ENCODE measurements at regions not wholly inside any gene's neighbourhood (a gene's known extent, or its start where the extent isn't known, plus 50 kb on each side); places are given as distances from the start of the nearest gene placed in this dataset.
A peak's percentile ranks its signal among the peaks of the same experiment; 100 is the strongest.
"Not testable (repeated sequence)": the region's sequence is repeated elsewhere in the genome, so short reads cannot be mapped to it uniquely, and the experiment has no call there.

- DNase-seq, result no peak
These were observed 61.7 kb downstream of the KPNA2 start for GRCh38 chr17:68097161-68097805.

GRCh38 chr17:68099341-68099753 lies 63.8 kb downstream of the KPNA2 start:
- DNase-seq, result not testable (repeated sequence)

DNA sequence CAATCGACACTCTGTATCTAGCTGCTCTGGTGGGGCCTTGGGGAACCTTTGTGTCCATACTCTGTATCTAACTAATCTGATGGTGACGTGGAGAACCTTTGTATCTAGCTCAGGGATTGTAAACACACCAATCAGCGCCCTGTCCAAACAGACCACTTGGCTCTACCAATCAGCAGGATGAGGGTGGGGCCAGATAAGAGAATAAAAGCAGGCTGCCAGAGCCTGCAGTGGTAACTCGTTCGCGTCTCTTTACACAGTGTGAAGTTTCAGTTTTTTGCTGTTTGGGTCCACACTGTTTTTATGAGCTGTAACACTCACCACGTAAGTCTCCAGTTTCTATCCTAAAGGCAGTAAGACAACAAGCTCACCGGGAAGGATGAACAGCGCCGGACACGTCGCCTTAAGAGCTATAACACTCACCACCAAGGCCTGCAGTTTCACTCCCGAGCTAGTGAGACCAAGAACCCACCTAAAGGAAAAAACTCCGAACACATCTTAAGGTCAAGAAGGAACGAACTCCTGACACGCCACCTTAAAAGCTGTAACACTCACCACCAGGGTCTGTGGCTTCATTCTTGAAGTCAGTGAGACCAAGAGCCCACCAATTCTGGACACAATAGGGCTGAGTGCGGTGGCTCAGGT lies 64.6 kb downstream of the KPNA2 start:
- no peak for DNase-seq

DNA sequence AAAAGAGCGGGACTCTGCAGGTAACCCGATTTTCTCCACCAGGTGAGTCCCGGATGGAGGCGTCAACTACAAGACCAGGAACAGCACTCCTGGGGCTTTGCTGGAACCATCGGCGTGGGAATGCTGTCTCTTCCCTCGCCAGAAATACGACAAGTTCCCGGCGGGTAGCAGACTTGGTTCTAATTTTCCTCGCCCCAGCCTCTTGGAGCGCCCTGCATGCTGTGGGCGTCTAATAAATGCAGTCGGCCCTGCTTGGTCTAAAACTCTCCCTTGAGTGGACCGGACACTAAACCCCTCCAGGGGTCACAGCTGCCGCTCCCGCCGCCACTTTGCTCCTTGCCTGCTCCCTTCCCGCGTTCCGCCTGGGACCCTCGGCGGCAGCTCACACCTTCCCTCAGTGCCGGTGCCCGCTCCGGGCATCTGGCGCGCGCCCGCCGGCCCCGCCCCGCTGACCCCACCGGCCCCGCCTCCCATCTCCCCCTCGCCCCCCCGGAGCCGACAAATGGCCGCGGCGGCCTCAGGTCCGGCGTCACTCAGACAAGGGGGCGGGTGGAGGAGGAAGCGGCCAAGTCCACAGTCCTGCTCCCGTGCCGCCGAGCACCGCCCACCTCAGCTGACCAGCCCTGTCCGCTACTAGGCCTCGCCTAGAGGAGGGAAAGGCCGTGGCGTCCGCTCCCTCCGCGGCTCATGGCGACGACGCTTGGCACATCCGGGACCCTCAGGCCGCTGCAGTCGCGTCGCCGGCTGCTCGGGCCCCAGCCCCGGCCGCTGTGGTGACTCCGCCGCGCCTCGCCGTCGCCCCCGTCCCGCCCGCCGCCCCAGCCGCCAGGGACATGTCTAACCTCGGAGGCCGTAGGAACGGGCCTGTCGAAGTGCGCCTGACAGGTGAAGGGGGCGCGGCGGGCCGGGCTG lies 65.8 kb downstream of the KPNA2 start:
- peak; percentile 95 for DNase-seq

GRCh38 chr17:68101987-68102314 lies 66.4 kb downstream of the KPNA2 start:
- no peak for DNase-seq

DNA sequence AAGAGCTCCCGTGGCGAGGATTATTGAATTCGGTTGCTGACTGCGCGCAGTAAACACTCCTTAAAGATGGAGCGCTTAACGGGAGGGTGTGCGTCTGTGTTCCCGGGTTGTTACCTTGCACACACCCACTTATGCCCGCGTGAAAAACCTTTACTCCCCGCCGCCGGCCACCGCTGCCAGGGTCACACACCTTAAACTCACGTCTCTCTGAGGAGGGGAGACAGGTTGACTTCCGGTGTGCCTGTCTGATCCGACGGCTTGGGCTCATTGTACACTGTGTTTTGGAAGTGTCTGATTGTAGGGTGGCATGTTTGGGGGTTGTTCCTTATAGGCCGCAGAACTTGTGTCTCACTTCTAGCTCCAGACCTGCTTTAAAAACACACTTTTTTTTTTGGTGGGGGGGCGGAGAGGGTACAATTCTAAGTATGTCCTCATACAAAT lies 66.8 kb downstream of the KPNA2 start:
- peak; percentile 36 for DNase-seq

GRCh38 chr17:68103148-68103547 lies 67.6 kb downstream of the KPNA2 start:
- no peak for DNase-seq

GRCh38 chr17:68106085-68106484 lies 70.5 kb downstream of the KPNA2 start:
- no peak for DNase-seq

DNA sequence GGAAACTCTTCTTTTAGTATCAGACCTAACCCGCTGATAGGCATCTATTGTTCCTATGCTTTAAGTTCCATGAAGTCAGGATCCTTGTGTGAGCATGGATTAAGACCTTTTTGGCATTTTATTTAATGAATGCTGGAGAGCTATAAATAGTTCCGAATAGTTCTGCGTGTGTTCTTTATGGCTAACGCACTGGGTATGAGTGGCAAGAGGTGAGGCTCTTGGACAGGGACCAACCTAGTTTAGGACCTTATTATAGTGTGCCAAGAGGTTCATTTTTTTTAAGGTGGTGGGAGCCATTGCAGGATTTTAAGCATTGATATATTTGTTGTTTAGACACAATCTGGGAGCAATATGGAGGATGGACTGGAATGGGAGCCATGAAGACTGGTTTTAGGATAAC lies 71.8 kb downstream of the KPNA2 start:
- DNase-seq, result no peak

- DNase-seq, result no peak
These were observed 72.9 kb downstream of the KPNA2 start for GRCh38 chr17:68108313-68109000.

- not testable (repeated sequence) for DNase-seq
These were observed 73.9 kb downstream of the KPNA2 start for GRCh38 chr17:68109404-68109803.

DNA sequence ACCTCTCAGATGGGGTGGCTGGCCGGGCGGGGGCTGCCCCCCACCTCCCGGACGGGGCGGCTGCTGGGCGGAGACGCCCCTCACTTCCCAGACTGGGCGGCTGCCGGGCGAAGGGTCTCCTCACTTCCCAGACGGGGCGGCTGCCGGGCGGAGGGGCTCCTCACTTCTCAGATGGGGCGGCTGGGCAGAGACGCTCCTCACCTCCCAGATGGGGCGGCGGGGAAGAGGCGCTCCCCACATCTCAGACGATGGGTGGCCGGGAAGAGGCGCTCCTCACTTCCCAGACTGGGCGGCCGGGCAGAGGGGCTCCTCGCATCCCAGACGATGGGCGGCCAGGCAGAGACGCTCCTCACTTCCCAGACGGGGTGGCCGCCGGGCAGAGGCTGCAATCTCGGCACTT lies 80.7 kb downstream of the KPNA2 start:
- not testable (repeated sequence) for DNase-seq

GRCh38 chr17:68122587-68122986 lies 87.1 kb downstream of the KPNA2 start:
- DNase-seq, result no peak

DNA sequence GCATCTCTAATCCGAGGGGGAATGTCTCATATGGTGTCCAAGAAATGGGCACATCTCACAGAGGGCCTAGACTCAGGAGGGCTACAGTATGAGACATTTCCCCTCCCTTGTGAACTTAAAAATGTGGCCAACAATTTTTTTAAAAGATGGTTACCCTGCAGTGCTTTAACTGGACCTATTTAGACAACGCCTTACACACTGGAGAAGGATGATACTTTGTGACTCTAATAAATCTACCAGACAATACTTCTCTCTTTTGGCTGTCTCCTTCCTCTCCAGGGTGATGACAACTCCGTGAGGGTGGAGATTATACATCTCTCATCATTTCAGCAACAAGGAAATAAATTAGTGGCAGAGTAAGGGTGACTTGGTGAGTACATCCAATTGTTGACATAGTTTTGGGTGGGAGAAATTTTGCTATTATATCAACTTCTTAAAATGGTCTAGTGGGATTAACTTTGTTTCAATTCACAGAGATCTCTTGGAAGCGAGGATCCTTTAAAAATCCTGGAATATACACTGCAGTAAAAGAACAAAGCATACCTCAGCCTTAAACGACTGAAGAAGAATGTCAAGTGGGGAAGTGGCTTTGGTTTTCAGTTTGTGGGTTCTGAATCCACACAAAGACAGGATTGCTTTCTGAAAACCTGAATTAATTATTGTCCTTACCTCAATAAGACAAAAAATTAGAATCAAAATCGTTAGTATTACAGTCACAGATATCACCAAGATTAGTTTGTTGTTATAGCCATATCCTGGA lies 89.8 kb downstream of the KPNA2 start:
- DNase-seq, result no peak

GRCh38 chr17:68127914-68128313 lies 92.4 kb downstream of the KPNA2 start:
- no peak for DNase-seq

GRCh38 chr17:68131456-68131855 lies 95.9 kb downstream of the KPNA2 start:
- DNase-seq, result no peak

GRCh38 chr17:68133346-68134045 lies 98.0 kb downstream of the KPNA2 start:
- DNase-seq, result no peak

DNA sequence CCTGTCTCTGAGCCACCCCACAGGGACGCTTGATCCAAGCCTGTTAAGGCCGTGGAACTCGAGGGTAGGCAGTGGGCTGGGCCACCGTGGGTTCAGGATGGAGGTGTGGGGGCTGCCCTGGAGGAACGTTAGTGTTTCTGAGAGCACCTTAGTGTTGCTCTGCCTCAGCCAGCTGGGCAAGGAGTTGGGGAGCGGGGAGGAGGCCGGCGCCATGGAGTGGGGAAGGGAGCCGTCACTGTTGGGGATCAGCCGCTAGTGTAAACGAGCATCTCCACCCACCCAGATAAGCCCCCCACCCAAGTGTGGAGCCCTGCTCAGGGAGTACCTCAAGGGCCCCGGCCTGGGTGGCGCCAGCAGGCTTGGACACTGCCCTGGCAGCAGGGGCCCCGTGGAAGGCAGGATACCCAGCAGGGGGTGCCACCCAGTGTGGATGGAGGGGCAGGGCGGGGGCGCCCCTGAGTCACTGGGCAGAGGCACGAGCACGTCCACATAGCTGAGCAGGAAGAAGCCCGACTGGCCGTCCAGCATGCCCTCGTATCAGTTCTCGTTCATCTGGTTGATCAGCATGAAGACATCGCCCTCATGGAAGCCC lies 98.6 kb downstream of the KPNA2 start:
- DNase-seq, result no peak

- no peak for DNase-seq
These were observed 99.2 kb downstream of the KPNA2 start for GRCh38 chr17:68134731-68135130.

- DNase-seq, result no peak
These were observed 99.8 kb downstream of the KPNA2 start for GRCh38 chr17:68135141-68135887.

- DNase-seq, result no peak
These were observed 105.5 kb downstream of the KPNA2 start for GRCh38 chr17:68141050-68141449.
